Esophagus mucosa (tissue), 1 donor: ENCODE measurements at regions not wholly inside any gene's neighbourhood (a gene's known extent, or its start where the extent isn't known, plus 50 kb on each side); places are given as distances from the start of the nearest gene placed in this dataset.

Experiments
- ATAC-seq: fragments of 200-7000 bp; cut with Tn5 transposase; one replicate; pipeline ENCODE4 v1.9.1; 2020
- donor health status: DM: yes; HTN: yes; CAD: no.

DNA sequence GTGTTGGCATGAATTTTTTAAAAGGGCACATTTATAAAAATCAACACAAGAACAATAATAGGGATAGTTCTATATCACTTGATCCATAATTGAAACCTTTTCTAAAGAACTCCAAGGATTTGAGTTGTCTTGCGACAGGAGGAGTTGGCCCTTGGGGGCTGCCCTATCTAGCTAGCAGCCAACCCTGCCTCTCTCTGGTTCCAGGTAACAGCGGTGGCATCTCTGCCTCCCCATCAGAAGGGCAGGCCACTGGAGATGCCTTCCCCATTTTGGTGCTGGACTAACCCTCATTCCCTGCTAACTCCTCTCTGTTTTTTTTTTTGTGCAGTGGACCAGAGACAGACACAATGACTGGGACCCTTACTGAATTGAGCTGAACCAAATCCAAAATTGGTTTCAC lies 393.0 kb downstream of the MED10 start:
- no peak for ATAC-seq

GRCh38 chr5:5983261-5983980 lies 394.9 kb downstream of the MED10 start:
- no peak for ATAC-seq

DNA sequence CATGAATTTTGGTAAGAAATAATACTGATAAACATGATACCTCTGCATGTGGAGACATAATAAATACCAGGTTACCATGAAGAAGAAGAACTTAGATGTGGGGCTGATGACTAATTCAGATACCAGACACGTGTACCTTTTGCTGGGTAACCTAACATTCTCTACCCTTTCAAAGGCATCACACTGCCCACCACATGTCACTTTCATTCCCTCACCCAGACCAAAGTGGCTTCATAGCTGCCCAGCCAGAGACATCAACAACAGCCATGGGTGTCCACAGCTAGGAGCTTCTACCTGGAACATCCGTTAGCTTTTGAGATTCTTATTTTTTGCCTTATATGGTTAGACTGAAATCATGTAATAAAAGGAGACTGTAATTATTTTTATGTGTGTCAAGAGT lies 396.8 kb downstream of the MED10 start:
- no peak for ATAC-seq

GRCh38 chr5:5980538-5980895 lies 397.8 kb downstream of the MED10 start:
- ATAC-seq: no peak

GRCh38 chr5:5979761-5980537 lies 398.4 kb downstream of the MED10 start:
- ATAC-seq: no peak

DNA sequence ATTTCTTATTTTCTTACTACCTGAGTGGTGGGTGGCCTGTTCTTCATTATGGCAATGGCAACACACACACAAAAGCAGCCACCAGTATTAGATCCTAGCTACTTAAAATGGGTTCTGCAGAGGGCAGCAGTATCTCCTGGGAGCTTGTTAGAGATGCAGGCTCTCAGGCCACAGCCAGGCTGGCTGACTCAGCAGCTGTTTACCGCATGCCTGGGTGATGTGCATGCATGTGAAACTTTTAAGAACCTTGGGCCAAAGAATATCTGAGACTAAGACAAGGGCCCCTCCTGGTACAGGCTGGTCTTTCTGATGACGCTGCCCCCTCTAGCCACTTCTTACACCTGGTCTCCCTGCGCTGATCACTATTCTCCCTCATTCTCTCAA lies 399.0 kb downstream of the MED10 start:
- ATAC-seq: no peak

DNA sequence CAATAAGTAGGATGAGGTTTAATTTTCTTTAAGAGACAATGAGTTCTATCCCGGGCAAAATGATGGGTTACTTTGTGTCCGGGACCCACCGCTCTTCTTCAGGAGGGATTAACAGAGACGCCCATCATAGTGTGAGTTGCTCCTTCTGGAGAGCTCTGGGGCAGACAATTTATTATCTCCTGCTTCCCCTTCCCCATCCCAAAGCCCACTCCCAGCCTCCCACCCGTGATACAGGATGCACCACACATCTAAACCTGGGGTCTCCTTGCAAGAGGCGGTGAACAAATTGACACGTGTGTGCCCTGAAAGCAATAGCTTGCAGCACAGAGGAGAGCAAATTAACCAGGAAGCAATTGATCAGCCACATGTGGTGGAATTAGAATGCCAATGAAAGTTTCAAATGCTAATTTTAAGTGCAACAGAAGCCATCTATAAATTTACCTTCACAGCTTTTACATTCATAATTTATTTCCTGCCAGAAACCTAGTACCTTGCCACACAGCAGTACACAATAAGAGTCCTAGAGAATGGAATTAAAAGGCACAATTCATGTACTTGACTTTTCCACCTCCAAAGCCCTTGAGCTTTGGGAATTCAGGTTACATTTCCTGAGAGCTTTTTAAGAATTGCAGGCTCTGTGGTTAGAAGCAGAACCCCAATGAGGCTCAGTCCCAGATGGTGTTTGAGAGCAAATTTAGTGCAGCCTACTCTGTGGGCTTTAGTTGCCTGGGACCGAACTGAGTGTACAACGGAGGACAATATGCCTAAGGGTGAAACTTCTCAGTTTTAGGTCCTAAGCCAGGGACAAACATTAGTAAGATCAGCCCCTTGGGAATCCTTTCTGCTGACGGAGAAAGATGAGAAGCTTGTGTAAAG lies 399.6 kb downstream of the MED10 start:
- no peak for ATAC-seq

DNA sequence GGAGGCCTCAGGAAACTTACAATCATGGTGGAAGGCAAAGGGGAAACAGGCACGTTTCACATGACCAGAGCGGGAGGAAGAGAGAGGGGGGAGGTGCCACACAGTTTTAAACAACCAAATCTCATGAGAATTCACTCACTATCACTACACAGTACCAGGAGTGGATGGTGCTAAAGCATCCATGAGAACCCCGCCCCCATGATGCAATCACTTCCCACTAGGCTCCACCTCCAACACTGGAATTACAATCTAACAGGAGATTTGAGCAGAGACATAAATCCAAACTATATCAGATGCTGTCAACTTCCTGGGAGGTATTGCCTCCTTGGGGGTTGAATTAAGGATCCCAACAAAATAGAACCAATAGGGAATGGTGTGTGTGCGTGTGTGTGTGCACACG lies 407.1 kb downstream of the MED10 start:
- no peak for ATAC-seq

DNA sequence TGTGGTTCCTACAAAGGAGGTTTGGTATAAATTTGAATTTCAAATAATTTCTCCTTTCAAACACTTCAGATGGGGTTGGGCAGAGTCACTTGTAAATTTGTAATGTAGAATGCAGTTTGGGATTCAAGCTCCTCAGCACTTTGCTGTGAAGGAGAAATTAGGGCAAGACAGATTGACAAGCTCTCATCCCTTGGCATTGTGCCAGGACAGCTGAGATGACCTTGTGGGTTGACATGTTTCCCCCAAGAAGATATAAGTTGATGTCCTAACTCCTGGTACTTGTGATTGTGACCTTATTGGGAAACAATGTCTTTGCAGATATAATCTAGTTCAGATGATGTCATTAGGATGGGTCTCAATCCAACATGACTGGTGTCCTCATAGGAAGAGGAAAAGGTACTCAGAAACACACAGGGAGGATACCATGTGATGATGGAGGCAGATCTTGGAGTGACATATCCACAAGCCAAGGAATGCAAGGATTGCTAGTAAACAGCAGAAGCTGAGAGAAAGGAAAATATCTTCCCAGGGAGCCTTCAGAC lies 408.3 kb downstream of the MED10 start:
- no peak for ATAC-seq

- no peak for ATAC-seq
These were observed 409.4 kb downstream of the MED10 start for GRCh38 chr5:5968981-5969380.

DNA sequence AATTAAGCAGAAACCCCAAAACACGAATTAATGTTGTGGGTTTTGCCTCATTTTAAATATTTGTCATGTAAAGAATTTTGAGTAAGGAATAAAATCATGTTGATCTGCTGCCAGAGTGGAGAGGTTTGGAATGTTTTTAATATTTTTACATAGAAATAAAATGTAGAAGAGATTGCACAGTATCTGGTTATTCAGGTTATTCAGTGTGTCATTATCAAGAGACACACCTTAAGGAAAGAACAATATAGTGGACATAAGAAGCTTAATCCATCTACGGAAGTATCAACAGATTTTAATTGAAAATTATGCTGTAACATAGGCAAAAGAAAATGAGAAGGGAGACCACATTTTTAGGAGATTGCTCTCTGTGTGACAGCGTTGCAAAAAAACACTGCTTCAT lies 410.4 kb downstream of the MED10 start:
- peak; percentile 72 for ATAC-seq

GRCh38 chr5:5967373-5967772 lies 411.0 kb downstream of the MED10 start:
- no peak for ATAC-seq

GRCh38 chr5:5965132-5965531 lies 413.2 kb downstream of the MED10 start:
- no peak for ATAC-seq

GRCh38 chr5:5964347-5964746 lies 414.0 kb downstream of the MED10 start:
- peak; percentile 61 for ATAC-seq

DNA sequence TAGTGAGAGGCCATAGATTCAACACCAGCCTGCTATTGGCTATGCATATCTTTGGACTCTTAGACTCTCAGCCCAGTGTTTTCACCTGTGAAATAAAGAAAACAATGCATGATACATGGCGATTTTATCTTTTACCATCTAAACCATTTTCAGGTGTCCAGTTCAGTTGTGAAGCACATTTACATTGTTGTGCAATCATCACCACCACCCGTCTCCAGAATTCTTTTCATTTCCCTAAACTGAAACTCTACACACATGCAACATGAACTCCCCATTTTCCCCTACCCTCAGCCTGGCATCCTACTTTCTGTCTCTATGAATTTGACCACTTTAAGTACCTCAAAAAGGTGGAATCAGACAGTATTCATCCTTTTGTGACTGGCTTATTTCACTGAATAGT lies 420.6 kb downstream of the MED10 start:
- ATAC-seq: no peak

DNA sequence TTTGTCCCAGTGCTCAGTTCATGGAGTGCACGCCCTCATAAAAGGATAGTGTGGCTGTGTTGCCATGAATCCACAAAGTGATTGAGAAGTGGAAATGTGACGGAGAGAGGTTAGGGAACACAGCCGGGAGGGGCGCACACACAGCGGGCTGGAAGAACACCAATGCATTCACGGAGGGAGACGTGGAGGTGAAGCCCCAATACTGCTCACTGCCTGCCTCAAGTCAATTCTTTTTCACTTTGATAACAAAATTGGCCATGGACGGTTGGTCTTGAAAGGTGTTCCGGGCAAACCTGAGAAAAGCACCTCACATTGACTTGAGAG lies 424.1 kb downstream of the MED10 start:
- ATAC-seq: no peak

- ATAC-seq: no peak
These were observed 424.6 kb downstream of the MED10 start for GRCh38 chr5:5953584-5954274.

- no peak for ATAC-seq
These were observed 426.4 kb downstream of the MED10 start for GRCh38 chr5:5951953-5952352.

- ATAC-seq: no peak
These were observed 427.7 kb downstream of the MED10 start for GRCh38 chr5:5950658-5951057.

GRCh38 chr5:5941486-5941885 lies 436.9 kb downstream of the MED10 start:
- ATAC-seq: no peak

GRCh38 chr5:5939759-5940370 lies 438.5 kb downstream of the MED10 start:
- peak; percentile 89 for ATAC-seq

GRCh38 chr5:5933651-5934050 lies 444.7 kb downstream of the MED10 start:
- no peak for ATAC-seq
